ENCODE measurements at regions not wholly inside any gene's neighbourhood (a gene's known extent, or its start where the extent isn't known, plus 50 kb on each side); places are given as distances from the start of the nearest gene placed in this dataset.

DNA sequence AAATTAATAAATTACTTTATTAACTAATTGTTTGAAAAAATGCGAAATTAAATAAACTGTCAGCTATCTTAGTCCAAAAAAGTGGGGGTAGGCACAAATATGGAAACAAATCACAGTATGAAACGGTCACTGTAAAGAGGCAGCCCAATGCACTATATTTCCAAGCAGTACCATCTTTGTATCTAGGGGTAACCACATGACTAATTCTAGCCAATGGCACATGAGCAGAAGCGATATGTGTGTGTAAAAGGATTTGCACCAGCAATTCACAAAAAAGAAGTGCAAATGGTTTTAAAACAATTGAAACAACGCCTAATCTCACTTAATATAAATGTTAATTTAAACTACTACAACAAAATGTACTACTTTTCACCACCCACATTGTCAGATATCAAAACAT, 129.5 kb upstream of the PRNP start:
- no peak for DNase-seq

DNA sequence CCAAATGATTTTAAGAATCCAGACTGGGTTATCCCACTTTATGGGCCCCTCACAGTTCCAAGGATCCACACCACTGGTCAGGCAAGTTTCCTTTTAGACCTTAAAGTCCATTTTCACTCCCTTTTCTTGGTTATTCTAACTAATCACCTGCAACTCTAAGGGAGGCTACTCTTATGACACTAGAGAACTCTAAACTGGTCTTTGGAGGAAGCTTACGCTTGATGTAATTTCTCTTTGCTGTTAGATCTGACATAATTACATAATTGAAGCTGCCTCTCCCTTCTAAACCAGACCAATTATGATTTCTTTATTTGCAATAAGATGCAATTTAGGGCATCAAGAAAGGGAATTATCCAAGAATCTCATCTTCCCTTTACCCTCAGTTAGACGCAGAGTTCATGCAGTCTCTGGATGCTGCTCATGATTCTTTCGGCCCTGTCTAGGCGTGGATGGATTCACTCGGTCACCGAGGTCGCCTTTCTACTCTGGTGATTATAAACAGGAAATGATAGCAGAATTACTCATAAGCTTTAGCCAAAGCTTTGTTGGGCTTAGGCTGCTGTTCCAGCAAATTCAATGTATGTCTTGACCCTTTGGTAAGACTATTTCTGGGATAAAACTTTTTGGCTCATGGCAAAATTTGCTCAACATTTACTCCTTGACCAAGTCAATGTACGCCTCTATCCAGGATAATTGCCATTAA, 130.9 kb upstream of the PRNP start:
- DNase-seq: no peak

DNA sequence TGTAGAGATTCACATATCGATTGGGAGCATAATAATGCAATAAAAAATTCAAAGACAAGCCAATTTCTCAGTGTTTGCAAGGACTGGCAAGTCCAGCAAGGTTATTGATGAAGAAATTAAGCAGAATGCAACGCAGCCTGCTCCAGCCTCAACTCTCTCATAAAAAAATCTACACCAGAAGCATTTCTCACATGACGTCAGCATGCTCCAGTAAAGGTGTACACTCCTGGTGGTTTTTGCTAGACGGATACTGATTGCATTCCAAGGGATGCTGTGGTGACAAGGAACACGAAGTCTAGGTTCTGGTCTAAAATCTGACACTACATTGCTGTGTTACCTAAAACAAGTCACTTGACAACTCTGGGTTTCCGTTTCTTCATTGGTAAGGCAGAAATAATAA, 131.9 kb upstream of the PRNP start:
- DNase-seq: no peak

DNA sequence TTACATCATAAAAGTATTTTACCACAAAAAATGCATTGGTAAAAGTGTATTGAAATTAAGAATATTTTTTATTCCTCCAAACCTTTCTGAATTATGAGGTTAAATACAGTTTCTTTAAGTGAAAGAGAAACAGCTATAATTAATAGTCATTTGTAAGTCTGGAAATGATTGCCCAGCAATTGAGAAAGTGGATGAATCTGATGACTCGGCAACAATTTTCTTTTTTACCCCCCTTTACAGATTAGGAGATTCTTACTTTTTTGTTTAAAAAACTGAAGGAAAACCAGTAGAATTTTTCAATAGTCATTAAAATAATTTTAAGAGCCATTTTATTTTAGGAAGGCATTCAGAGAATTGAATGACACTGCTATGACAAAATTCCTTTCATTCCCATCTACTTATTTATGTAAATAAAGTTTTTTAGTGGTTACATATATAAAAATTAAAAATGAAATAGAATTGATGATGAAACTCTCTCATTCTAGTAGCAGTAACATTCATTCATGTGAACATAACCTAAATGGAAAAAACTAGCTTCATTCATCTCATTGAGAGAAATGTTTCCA, 134.1 kb upstream of the PRNP start:
- DNase-seq: no peak

DNA sequence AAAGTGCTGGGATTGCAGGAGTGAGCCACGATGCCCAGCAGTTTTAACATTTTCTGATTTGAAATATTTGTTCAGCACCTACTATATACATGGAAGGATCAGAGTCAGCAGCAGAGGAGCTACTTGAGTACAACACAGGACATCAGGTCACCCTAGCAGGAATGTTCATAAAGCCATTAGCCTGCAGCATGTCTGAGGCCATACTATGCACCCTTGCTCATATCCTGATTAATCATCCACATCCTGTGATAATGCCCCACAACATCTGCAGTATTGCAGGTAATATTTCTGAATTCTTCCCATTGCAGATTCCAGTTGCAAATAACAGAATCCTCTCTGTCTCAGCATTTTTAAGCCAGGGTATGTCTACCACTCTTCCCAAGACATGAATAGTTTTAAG, 135.5 kb upstream of the PRNP start:
- DNase-seq: no peak

DNA sequence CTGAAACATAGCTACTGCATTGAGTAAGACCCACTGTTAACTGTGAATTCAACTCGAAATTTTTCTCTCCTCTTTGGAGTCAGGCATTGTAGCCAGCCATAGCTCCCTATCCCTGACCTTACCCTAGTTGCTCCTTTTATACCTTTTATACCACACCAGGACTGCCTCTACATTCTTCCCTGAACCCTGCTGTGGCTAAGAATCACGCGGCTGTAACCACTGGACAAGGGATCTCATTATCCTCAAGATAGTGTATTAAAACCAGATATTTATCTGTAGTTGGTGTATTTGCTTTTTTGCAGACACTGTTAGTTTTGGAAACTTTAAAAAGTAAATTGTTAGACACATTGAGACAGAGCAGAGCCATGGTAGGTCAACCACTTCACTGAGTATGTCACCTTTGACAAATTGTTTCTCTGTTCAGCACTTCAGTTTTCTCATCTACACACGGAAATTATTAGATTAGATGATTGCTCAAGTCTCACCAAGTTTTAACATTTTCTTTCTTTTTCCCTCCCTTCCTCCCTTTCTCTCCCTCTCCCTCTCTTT, 136.5 kb upstream of the PRNP start:
- no peak for DNase-seq

DNA sequence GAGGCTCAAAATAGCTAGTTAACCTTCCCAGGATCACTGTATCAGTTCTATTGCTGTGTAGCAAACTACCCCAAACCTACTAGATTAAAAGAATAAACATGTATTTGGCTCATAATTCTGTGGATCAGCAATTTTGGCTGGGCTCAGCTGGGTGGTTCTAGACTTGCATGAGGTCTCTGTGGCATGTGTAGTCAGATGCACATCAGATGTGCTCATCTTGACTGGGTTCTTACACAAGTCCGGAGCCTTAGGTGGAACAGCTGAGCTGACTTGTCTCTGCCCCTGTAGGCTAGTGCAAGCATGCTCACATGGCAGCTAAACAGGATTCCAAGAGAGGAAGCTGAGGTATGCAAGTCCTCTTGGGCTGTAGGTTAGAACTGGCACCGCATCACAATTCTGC, 137.7 kb upstream of the PRNP start:
- no peak for DNase-seq

DNA sequence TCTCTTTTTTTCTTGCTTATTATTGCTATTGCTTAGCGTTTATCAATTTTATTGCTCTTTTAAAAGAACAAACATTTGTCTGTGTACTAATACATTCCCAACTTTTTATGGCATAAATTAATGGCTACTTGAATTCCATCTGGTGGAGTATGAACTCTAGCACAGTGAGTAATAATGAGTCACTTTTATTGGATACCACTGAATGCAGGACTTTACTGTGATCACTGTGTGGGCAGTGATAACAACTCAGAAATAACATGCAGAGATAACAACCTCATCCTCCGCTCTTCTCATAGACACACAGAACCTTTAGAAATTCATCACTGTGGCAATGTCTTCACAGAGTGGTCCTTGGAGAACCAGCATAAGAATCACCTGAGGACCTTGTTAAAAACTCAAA, 139.5 kb upstream of the PRNP start:
- no peak for DNase-seq

DNA sequence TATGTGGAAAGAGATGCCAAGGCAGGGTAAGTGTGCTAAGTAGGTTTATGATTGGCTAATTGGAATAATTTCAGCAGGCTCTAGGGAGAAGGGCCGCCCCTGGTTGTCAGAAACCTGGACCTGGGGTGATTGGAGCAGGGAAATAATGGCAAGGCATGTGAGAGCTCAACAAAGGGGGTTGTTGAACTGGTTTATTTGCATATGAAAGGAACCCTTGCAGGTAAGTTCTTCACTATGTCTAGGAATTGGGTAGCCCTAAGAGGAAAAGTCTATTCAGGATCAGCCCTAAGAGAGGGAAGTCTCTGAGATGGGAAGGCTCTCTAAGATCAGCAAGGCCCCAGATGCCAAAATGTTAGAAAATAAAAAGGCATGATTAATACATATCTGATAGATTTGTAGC, 139.9 kb upstream of the PRNP start:
- no peak for DNase-seq

DNA sequence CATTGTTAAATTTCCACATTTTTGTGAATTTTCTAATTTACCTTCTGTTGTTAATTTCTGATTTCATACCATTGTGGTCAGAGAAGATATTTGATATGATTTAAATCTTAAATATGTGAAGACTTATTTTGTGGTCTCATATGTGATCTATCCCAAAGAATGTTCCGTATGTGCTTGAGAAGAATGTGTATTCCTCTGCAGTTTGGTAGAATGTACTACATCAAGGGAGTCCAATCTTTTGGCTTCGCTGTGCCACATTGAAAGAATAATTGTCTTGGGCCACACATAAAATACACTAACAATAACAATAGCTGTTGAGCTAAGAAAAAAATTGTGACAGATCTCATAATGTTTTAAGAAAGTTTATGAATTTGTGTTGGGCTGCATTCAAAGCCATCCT, 140.7 kb upstream of the PRNP start:
- no peak for DNase-seq

DNA sequence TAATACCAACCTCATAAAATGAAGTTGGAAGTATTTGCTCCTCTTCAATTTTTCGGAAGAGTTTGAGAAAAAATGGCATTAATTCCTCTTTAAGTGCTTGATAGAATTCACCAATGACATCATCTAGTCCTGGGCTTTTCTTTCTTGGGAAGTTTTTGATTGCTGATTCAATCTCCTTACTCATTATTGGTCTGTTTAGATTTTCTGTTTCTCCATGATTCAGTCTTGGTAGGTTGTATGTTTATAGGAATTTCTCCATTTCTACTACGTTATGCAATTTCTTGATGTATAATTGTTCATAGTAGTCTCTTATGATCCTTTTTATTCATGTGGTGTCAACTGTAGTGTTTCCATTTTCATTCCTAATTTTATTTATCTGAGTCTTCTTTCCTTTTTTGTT, 141.5 kb upstream of the PRNP start:
- DNase-seq: no peak

DNA sequence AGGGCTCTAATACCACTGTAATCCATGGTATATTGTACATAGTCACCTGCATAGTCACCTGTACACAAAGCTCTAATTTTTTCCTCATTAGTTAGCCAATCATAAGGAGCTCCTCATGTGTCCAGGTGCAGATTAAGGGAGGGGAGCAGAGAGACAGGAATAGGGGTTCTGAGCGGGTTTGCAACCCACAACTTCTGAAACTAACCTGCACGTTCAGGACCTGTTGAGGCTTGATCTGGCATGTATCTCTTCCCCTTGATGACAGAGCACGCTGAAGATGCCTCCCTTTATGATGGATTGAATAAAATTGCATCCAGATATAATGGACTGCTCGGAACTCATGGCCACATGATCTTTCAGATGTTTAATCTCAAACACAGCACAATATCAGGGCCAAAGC, 144.0 kb upstream of the PRNP start:
- no peak for DNase-seq

DNA sequence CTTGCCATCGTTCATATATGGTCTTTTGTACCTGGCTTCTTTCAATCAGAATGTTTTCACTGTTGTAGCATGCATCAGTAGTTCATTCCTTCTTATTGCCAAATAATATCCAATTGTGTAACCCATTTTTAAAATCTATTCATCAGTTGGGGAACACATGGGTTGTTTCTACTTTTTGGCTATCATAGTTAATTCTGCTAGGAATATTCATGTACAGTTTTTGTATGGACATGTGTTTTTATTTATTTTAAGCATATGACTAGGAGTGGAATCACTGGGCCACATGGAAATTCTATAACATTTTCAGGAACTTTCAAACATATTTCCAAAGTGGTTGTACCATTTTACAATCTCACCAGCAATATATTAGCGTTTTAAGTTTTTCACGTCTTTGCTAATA, 151.9 kb upstream of the PRNP start:
- DNase-seq: no peak

DNA sequence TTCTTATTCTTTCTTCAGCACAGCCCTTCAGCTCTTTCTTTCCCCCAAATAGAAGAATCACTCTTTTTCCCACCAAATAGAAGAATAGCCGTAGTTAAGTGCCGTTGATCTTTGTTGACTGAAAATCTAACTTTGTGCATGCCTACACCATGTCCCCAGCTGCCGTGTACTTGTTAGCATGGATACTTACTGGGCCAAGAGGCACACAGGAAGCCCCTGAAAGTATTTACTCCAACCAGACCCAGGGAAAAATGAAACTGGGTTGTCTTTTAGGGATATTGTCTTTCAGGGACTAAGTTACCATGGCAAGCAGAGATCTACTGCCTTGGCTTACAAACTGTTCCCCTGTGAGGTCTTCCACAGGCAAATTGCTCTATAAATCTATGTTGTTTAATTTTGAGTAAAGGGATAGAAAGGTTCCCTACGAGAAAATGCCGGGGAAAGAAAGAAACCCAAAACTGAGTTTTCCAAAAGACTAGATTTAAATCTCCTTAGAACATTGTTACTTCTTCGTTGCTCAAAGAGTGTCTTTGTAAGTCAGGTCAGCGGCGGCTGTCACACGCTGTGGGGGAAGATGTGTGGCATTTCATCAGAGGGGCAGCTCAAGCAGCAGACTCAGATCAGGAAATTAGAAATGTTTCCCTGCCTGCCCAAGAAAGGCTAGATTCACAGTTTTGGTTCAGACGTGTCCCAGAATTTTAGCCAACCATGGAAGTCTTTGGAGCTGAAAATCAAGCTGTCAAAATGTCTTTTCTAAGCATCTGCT, 152.7 kb upstream of the PRNP start:
- DNase-seq: no peak

DNA sequence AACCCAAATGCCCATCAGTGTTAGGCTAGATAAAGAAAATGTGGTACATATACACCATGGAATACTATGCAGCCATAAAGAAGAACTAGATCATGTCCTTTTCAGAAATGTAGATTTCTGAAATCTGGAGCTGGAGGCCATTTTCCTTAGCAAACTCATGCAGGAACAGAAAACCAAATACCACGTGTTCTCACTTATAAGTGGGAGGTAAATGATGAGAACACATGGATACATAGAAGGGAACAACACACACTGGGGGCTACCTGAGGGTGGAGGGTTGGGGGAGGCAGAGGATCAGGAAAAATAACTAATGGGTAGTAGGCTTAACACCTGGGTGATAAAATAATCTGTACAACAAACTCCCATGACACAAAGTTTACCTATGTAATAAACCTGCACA, 153.5 kb upstream of the PRNP start:
- no peak for DNase-seq

DNA sequence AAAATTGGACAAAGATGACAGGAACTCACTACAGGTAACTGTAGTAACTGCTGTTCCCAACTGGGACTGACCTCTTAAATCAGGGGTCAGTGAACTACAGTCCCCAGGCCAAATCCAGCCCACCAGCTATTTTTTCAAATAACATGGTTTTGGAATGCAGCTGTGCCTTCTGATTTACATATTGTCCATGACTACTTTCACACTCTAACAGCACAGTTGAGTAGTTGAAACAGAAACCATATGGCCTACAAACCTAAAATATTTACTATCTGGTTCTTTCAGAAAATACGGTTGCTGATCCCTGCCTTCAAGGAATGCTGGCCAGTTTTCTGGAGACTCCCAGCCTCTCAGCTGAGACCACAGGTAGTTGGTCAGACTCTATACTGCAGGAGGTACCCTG, 161.5 kb upstream of the PRNP start:
- DNase-seq: no peak

DNA sequence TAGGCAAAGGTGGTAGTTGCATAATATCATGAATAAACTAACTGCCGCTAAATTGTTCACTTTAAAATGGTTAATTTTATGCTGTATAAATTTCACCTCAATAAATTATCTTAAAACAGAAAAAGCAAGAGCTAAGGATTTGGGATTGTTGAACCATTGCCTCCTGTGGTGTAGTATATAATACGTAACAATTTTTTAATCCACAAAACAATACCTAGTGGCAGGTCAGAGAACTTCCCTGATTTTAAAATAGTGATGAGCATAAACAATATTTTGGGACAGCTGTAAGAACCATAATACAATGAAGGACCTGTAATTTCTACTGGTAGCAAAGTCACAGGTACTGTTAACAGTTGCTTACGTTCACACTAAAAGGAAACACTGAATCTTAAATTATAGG, 161.9 kb upstream of the PRNP start:
- DNase-seq: no peak

DNA sequence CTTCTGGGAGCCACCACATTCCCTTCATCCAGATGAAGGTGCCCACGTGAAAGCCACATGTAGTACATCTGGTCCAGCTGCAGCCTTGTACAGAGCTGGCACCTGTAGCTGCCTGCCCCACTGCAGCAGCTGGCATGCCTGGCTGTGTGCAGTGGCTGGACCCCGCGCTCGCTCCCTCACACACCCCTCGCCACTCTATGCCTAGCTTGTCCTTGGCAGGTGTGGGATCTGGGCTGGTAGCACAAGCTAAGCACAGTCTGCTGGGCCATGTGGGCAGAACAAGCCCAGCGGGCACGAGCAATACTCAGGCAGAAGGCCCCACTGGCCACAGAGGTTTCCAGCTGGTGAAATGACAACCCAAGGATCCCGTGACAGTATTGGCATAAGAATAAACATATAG, 163.9 kb upstream of the PRNP start:
- no peak for DNase-seq

DNA sequence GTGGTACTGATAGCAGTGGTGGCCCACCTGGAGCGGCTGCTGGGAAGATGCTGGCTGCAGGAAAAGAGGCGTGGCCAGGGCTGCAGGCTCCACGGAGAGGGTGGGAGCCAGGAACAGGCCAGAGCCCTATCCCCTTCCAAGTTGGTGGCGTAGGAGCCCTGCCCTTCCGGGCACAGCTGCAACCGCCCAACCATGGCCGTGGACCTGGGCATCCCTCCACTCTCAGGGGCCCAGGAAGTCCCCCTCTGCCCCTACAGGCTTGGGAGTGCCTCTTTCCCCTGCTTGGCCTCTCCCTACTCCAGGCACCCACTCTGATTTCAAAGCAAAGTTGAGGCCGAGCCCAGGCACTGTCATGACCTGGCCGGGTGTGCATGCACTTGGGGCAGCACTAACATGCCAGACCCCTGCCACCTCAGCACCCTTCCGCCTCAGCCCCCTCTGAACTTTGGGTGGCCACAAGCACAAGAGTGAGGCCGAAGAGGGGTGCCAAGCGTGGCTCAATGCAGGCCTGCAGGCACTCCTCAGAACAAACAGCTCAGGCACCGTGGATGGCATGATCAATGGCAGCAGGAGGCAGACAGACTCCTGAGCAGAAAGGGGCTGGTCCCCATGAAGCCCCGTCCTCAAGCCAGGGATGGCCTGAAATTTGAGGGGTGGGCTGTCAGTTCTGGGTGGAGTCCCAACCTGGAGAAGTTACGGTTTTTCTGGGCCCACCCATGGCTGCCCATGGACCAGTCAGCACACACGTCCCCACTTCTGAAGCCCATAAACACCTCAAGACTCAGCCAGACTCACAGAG, 164.9 kb upstream of the PRNP start:
- DNase-seq: no peak

DNA sequence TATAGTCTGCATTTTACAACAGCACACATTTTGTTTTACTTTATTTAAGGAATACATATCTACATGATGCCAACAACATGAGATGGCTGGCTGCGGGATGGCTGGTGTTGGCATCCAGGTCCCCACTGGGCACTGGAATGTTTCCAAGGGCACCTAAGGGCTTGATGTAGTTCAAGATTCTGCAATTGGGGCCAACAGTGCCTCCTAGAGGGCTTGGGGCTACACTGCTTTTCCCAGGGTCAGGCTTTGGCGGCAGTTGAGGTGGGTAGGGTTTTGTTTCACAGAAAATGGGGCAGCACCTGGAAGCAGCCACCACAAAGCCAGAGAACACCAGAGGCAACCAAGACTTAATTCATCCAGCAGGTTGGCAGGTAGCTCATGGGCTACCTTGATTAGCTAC, 166.7 kb upstream of the PRNP start:
- DNase-seq: no peak

DNA sequence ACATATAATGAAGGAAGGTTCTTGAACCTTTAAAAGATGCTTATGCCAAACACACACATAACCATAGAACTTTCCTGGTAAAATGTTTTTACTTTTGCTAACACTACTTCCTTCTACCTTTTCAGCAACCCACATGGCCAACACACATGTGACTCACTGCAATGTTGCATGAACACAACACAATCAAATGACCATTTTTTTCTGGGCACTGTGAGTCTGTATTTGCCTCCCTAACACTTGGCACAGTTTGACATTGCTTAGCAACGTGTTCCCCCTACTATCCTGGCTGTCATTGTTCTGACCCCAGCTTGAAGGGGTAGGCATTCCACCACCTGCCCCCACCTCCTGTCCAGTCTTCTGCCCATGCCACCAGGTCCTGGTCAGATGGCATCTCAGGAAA, 169.4 kb upstream of the PRNP start:
- no peak for DNase-seq

DNA sequence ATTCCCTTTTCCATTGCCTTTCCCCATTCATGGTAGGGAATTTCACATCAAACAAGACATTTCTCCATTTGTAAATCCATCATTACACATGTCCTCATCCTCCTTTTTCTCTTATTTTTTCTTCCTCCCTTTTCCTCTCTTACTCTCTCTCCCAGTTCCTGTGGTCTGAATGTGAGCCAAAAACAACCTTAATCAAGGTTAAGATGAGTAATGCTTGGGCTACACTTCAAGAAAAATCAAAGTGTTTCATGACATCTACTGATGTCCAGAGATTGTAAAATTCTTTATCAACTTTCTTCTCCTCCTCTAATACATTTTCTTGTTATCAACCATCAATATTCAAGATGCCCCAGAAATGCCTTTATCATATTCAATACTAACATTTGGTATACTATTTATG, 172.5 kb upstream of the PRNP start:
- no peak for DNase-seq

DNA sequence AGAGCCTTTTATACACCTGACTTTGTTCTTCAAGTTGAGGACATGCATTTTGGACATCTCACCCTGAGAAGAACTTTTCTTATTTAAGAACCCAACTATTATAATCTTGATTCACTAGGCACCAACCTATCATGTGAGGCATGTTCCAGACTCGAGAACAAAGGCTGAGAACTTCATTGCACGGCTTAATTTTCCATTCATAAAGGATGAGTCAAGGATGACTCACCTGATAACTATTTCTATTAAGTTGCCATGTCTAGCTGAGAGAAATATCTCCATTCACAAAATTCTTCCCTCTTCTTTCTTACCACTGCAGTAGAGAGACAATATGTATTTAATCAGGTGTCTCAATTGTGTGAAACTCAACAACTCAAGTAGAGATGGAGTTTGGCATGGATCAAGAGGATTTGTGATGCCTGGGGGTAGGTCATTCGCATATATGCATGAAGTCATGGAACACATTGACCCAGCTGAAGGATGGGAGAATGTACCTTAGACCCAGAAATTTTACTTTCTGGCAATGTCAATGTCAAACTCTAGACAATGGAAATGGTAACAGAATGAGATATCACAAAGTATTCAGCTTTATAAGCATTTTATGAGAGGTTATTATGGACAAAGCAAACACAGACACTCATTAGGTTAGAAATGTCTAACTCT, 173.2 kb upstream of the PRNP start:
- DNase-seq: no peak

All from stimulated activated CD4-positive, alpha-beta T cell treated with anti-CD3 and anti-CD28 coated beads, Interleukin-4, amount 100 ng/mL, for 1 hour (primary cell).